ENCODE measurements at regions not wholly inside any gene's neighbourhood (a gene's known extent, or its start where the extent isn't known, plus 50 kb on each side); places are given as distances from the start of the nearest gene placed in this dataset.
"Not testable (repeated sequence)": the region's sequence is repeated elsewhere in the genome, so short reads cannot be mapped to it uniquely, and the experiment has no call there.

DNA sequence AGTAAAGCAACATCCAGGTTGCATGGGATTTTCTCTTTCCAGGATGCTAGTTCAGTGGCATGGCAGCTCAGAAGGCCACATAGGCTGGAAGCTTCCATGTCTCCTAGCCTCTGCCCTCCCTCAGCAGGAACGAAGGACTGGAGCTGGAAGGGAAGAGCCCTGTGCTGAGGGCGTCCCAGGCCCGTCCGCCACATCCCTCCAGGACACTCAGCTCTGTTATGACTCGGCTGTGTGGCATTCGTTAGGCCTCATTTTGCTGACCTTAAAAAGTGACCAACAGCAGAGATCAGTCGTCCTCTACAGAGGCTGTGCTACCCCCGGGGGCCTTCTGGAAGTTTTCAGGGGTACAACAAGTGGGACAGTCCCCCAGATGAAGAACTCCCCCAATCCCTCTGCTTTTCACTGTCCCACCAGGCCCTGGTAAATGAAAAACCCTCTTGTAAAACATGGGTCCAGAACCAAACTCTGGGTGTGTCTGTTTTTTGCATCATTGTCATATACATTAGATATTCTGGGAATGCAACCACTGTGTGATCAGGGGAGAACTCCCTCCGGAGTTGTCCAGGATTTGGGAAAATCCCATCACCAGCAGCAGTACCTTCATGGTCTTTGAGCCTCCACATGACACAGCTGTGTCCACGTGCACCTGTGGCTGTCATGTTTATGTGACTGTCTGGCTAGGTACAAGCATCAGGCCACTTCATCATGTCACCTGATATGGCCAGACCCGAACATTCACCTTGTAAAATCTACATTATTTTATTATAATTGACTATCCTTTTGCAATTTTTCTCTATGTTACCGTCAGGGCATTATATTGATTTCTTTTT is 149.9 kb downstream of the OR4M2 start:
- DNase-seq: no peak
- intact Hi-C loops (cut with DNase I): no loop called here

DNA sequence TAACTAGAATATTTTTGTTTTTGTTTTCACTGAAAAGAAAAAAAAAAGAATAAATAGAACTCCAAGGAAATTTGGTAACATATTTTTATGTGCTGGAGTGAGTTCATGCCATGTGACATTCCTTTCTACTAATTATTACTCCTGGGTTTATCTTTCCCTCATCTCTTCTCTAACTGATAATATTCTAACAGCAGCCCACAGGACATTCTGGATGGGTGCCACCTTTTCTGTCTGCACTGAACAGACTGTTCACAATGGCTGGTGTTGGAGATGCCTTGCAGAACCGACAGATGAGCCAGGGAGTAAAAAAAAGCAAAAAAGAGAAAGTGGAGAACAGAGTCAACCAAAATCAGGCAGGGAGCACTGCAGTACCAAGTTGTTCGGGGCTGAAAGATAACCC is 151.3 kb downstream of the OR4M2 start:
- Histone ChIP-seq H3K27ac (no peak overlapping the region), H3K9me3 (no peaks in the 10 kb centered on the region), H3K36me3 (no peaks in the 10 kb centered on the region), H3K27me3 (ENCODE audit: low read depth) (no peaks in the 10 kb centered on the region), H3K4me3 (no peak overlapping the region), H3K4me1 (no peaks in the 10 kb centered on the region)
- TF ChIP-seq, protein P1, sequence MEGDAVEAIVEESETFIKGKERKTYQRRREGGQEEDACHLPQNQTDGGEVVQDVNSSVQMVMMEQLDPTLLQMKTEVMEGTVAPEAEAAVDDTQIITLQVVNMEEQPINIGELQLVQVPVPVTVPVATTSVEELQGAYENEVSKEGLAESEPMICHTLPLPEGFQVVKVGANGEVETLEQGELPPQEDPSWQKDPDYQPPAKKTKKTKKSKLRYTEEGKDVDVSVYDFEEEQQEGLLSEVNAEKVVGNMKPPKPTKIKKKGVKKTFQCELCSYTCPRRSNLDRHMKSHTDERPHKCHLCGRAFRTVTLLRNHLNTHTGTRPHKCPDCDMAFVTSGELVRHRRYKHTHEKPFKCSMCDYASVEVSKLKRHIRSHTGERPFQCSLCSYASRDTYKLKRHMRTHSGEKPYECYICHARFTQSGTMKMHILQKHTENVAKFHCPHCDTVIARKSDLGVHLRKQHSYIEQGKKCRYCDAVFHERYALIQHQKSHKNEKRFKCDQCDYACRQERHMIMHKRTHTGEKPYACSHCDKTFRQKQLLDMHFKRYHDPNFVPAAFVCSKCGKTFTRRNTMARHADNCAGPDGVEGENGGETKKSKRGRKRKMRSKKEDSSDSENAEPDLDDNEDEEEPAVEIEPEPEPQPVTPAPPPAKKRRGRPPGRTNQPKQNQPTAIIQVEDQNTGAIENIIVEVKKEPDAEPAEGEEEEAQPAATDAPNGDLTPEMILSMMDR (IDR thresholded peaks at IDR 0.05): no peak
- intact Hi-C loops (cut with DNase I): no loop called here
- no peak for ATAC-seq
- no peak for DNase-seq

More for the DNA sequence above, 149.9 kb downstream of the OR4M2 start:
- TF ChIP-seq, protein P1 (IDR thresholded peaks at IDR 0.05): no peak
- Histone ChIP-seq H3K9me3 (no peaks in the 10 kb centered on the region), H3K27ac (no peak overlapping the region), H3K36me3 (no peaks in the 10 kb centered on the region), H3K27me3 (ENCODE audit: low read depth) (no peaks in the 10 kb centered on the region), H3K4me1 (no peaks in the 10 kb centered on the region), H3K4me3 (no peak overlapping the region)
- ATAC-seq: peak in 1 of 2 donors; percentile 16

DNA sequence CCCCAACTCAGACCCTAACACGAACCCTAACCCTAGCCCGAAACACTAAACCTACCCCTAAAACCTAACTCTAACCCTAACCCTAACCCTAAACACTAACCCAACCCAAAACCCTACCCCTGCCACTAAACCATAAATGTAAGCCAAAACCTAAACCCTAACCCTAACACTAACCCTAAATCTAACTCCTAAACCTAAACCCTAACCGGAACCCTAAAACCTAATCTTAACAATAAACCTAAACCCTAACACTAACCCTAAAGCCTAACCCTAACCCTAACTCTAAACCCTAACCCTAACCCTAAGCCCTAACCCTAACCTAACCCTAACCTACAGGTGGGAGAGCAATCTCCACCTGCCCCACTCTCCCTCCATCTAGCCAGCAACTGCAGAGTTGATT is 152.3 kb downstream of the OR4M2 start:
- Histone ChIP-seq H3K4me3 (no peak overlapping the region), H3K36me3 (no peaks in the 10 kb centered on the region), H3K27ac (no peak overlapping the region), H3K4me1 (no peaks in the 10 kb centered on the region), H3K9me3 (no peaks in the 10 kb centered on the region), H3K27me3 (ENCODE audit: low read depth) (no peaks in the 10 kb centered on the region)
- ATAC-seq: no peak
- DNase-seq: no peak
- intact Hi-C loops (cut with DNase I): no loop called here
- TF ChIP-seq, protein P1 (IDR thresholded peaks at IDR 0.05): no peak

DNA sequence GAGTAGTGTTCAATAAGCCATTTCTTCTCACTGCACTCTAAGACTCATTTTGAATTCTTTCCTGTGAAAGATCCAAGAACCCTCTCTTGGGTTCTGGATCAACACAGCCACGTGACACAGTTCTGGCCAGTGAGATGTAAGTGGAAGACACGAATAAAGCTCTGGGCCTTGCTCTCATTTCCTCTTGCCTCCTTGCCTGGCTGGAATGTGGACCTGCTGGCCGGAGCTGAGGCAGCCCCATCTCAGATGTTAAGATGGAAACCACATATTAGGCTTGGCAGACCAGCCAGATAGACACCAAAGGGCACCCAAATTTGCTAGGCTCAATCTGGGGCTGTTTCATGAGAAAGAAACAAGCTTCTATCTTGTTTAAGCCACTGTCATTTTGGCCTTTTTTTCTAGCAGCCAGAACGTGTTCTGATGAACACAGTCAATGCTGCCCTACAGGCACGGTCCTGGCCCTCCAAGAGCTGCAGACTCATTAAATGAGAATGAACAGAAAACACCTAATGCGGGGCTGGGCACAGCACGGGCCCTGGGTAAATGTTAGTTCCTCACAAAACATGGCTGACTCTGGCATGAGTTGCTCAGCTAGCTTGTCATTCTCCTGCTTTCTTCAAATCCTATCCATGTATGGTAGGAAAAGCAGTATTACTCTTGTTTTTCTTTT is 155.1 kb downstream of the OR4M2 start:
- DNase-seq; H3K9me3 ChIP-seq; H3K4me3 ChIP-seq; H3K27ac ChIP-seq; H3K27me3 ChIP-seq (ENCODE audit: low read depth); H3K36me3 ChIP-seq; ATAC-seq; intact Hi-C loops (cut with DNase I); H3K4me1 ChIP-seq: not testable (repeated sequence)

DNA sequence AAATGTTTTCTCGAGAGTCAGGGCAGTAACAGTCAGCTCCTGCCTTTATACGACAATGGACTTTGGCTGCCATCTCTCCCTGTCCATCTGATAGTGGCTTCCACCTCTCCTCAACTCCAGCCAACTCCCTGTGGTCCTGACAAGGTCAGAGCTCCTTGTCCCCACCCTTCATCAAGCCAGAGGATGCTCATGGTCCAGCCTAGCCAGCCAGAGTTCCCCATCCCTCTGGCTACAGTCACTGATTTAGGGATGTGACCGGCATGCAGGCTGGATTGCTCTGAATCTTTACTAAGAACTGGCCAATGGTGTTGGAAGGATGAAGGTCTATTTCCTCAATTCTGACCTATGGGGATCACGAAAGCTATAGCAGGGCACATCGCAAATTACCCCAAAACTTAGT is 156.1 kb downstream of the OR4M2 start:
- intact Hi-C loops (cut with DNase I): no loop called here
- Histone ChIP-seq H3K9me3 (no peaks in the 10 kb centered on the region), H3K27me3 (ENCODE audit: low read depth) (no peaks in the 10 kb centered on the region), H3K4me1 (no peaks in the 10 kb centered on the region), H3K36me3 (no peaks in the 10 kb centered on the region), H3K27ac (no peak overlapping the region), H3K4me3 (no peak overlapping the region)
- ATAC-seq: no peak
- TF ChIP-seq, protein P1 (IDR thresholded peaks at IDR 0.05): no peak
- no peak for DNase-seq

DNA sequence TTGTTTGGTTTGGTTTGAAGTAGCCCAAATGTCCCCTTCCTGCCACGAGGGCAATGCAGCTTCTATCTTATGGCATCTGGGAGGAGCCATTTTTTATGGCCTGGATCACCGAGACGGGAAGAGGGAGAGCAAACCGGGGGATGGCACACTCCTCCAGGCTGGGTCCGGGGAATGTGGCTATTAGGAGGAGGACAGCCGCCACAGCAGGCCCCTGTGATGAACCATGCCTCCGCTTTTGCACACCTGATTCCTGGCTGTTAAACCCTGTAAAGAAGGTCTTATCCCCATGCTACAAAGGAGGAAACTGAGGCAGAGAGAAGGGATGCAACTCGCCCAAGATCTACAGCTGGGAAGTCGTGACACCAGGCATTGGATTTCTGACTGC is 157.6 kb downstream of the OR4M2 start:
- Histone ChIP-seq H3K27me3 (ENCODE audit: low read depth) (no peaks in the 10 kb centered on the region), H3K36me3 (no peaks in the 10 kb centered on the region), H3K9me3 (no peaks in the 10 kb centered on the region), H3K4me1 (no peaks in the 10 kb centered on the region), H3K27ac (no peak overlapping the region), H3K4me3 (no peak overlapping the region)
- TF ChIP-seq, protein P1 (IDR thresholded peaks at IDR 0.05): no peak
- DNase-seq: no peak
- intact Hi-C loops (cut with DNase I): no loop called here
- no peak for ATAC-seq

DNA sequence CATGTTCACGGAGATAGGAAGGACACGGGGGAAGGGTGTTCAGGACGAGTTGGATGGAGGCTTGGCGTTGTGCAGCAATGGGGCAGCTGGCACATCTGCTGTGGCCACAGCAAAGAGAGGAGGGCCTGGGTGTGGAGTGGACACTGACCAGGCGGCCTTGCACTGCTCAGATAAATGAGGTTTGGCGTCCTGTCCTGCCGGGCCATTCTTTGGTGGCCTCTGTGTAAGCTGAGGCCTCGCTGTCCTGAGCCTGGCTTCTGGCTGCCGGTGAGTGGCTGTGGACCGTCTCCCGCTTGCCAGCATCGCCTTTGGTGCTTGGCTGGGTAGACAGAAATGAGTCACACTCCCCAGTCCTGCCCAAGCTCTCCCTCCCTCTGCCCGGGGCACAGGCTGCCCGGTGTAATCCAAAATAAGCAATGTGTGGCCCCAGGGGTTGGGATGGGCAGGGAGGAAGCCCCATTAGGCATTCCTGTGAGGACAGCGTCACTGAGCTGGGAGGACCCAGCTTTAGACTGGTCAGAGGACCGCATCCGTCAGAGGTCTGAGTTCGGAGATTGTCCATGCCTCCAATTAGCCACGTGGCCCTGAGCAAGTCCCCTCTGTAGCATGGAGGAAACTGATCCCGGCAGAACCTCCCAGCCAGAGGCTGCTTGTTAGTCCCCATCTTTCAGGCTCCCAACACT is 158.1 kb downstream of the OR4M2 start:
- H3K4me3 ChIP-seq; H3K27me3 ChIP-seq (ENCODE audit: low read depth); H3K27ac ChIP-seq; H3K4me1 ChIP-seq; DNase-seq; H3K9me3 ChIP-seq; H3K36me3 ChIP-seq; intact Hi-C loops (cut with DNase I): not testable (repeated sequence)
- ATAC-seq: peak; percentile 7 to 22

DNA sequence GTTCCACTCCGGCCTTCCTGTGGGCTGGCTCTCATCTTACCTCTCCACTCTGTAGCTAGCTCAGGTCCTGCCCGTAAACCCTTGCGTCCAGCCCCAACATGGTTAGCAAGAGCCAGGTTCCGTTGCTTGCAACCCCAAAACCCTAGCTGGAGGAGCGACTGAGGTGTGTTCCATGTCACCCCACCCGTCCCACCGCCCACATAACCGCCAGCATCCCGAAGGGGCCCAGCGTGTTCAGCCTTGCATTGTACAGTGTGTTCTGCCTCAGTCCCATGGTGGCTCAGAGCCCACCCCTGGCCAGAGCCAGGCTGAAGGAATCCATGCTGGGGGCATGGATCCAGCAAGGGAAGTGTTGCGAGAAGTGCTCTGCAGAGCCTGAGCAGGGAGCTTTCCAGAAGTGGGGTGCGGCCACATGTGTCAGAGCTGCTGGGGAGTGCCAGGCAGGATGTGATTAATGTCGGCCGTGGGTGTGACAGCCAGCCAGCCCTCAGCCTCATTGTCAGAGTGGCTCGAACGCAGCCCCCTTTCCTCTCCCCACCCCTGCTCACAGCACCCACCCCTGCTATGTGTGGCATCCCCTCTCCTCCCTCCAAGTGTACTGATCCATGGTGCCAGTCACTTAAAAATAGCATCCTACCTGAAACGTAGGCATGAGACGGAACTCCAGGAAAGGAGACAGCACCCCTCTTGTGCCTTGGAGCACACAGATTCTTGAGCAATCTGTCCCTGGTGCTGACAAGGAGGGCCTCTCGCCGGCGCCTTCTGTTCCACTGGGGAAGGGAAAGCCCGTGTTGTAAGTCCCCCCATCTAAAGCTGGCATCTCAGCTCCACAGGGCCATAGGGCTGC is 158.9 kb downstream of the OR4M2 start:
- H3K4me3 ChIP-seq; H3K27me3 ChIP-seq (ENCODE audit: low read depth); H3K27ac ChIP-seq; H3K36me3 ChIP-seq; intact Hi-C loops (cut with DNase I); H3K4me1 ChIP-seq; DNase-seq; H3K9me3 ChIP-seq: not testable (repeated sequence)
- peak; percentile 12 to 46 for ATAC-seq
